Endodermal cell (in vitro differentiated cells): ENCODE measurements at regions not wholly inside any gene's neighbourhood (a gene's known extent, or its start where the extent isn't known, plus 50 kb on each side); places are given as distances from the start of the nearest gene placed in this dataset.

Experiments used
- DNase-seq: peaks from one replicate; pipeline ENCODE4 v3.0.0-alpha.2; 2017
- H3K27ac ChIP-seq: 2 replicates; pipeline ENCODE4 v1.5.1; 2013; ENCODE audit warnings: mild to moderate bottlenecking, low read depth, low read length, moderate library complexity
- H3K27me3 ChIP-seq: 2 replicates; pipeline ENCODE4 v1.6.1; 2013; ENCODE audit warnings: mild to moderate bottlenecking, low read length, moderate library complexity; ENCODE audit not compliant: insufficient read depth, control insufficient read depth, poor library complexity, severe bottlenecking
- H3K36me3 ChIP-seq: 2 replicates; pipeline ENCODE4 v1.7.0; 2013; ENCODE audit warnings: mild to moderate bottlenecking, low read length, moderate library complexity; ENCODE audit not compliant: control insufficient read depth, insufficient read depth
- H3K4me1 ChIP-seq: one replicate; pipeline ENCODE4 v1.7.0; 2013; ENCODE audit warnings: low read length; ENCODE audit not compliant: control insufficient read depth, insufficient read depth
- H3K4me3 ChIP-seq: 2 replicates; pipeline ENCODE4 v1.5.1; 2013; ENCODE audit warnings: mild to moderate bottlenecking, low read length, moderate library complexity
- H3K9ac ChIP-seq: 2 replicates; pipeline ENCODE4 v1.6.1; 2013; ENCODE audit warnings: mild to moderate bottlenecking, low read length, moderate library complexity; ENCODE audit not compliant: poor library complexity, severe bottlenecking; ENCODE audit errors: extremely low read depth
- H3K9me3 ChIP-seq: 2 replicates; pipeline ENCODE4 v1.6.1; 2013; ENCODE audit warnings: mild to moderate bottlenecking, low read length, moderate library complexity; ENCODE audit not compliant: control insufficient read depth
- H3K27ac Mint-ChIP-seq: 2 replicates; pipeline ENCODE4 v1.8.0; 2020; ENCODE audit warnings: mixed read lengths
- H3K27me3 Mint-ChIP-seq: 2 replicates; pipeline ENCODE4 v1.8.0; 2021; ENCODE audit warnings: mild to moderate bottlenecking, mixed read lengths; ENCODE audit not compliant: insufficient read depth
- H3K36me3 Mint-ChIP-seq: 2 replicates; pipeline ENCODE4 v1.8.0; 2020; ENCODE audit warnings: low read depth, mixed read lengths
- H3K4me1 Mint-ChIP-seq: 2 replicates; pipeline ENCODE4 v1.8.0; 2020; ENCODE audit warnings: mixed read lengths
- H3K4me3 Mint-ChIP-seq: 2 replicates; pipeline ENCODE4 v1.8.0; 2020; ENCODE audit warnings: mild to moderate bottlenecking, moderate library complexity, mixed read lengths
- H3K9me3 Mint-ChIP-seq: 2 replicates; pipeline ENCODE4 v1.8.0; 2020; ENCODE audit warnings: mild to moderate bottlenecking, mixed read lengths
- CTCF ChIP-seq: fragments of 200-600 bp; sonication (generic); conservative IDR thresholded peaks from 2 replicates; pipeline ENCODE4 v1.5.0; 2021; ENCODE audit warnings: antibody characterized with exemption, mild to moderate bottlenecking
- WGBS, 2 experiments: methylation state at CpG; one replicate each; pipeline versions ENCODE4 v1.1.5 to v1.1.7; 2013; ENCODE audit warnings: missing lambda C conversion rate in 2 of 2, mixed read lengths in 1 of 2; ENCODE audit not compliant: insufficient coverage in 1 of 2, insufficient read length in 1 of 2; 5-methylcytosine and 5-hydroxymethylcytosine counted together

GRCh38 chr10:130261306-130261705 is 125.1 kb downstream of the GLRX3 start:
- no peak for TF ChIP-seq CTCF

GRCh38 chr10:130261766-130262165 is 125.6 kb downstream of the GLRX3 start:
- H3K27ac Mint-ChIP-seq: no peak overlapping the region

More at GRCh38 chr10:130261306-130261705, 125.1 kb downstream of the GLRX3 start:
- peaks cover 6% of the 10 kb centered on the region for H3K9me3 ChIP-seq
- H3K36me3 Mint-ChIP-seq: no peaks in the 10 kb centered on the region
- H3K9me3 Mint-ChIP-seq: peaks cover 54% of the 10 kb centered on the region
- H3K27ac Mint-ChIP-seq: no peak overlapping the region
- no peak for DNase-seq
- H3K4me1 Mint-ChIP-seq: no peaks in the 10 kb centered on the region
- H3K36me3 ChIP-seq: no peaks in the 10 kb centered on the region
- no peak overlapping the region for H3K27ac ChIP-seq
- H3K9ac ChIP-seq: no peak overlapping the region
- H3K4me3 ChIP-seq: no peak overlapping the region
- no peaks in the 10 kb centered on the region for H3K27me3 ChIP-seq
- WGBS, 2 experiments: 78 to 80% methylated on average over 4 to 5 of the region's 5 CpGs
- H3K27me3 Mint-ChIP-seq: peaks cover 6% of the 10 kb centered on the region
- H3K4me1 ChIP-seq: no peaks in the 10 kb centered on the region
- H3K4me3 Mint-ChIP-seq: no peak overlapping the region

GRCh38 chr10:130263289-130263688 is 127.1 kb downstream of the GLRX3 start:
- Histone ChIP-seq H3K27me3 (no peaks in the 10 kb centered on the region), H3K27ac (no peak overlapping the region), H3K9ac (no peak overlapping the region), H3K4me3 (no peak overlapping the region), H3K36me3 (no peaks in the 10 kb centered on the region), H3K4me1 (no peaks in the 10 kb centered on the region), H3K9me3 (peaks cover 4% of the 10 kb centered on the region)
- Mint-ChIP-seq H3K36me3 (no peaks in the 10 kb centered on the region), H3K27me3 (peaks cover 6% of the 10 kb centered on the region), H3K4me1 (no peaks in the 10 kb centered on the region), H3K27ac (no peak overlapping the region), H3K9me3 (peaks cover 66% of the 10 kb centered on the region), H3K4me3 (no peak overlapping the region)
- WGBS, 2 experiments: 83 to 92% methylated on average over 12 of the region's 12 CpGs
- no peak for DNase-seq
- no peak for TF ChIP-seq CTCF

More at GRCh38 chr10:130261766-130262165, 125.6 kb downstream of the GLRX3 start:
- no peak overlapping the region for H3K4me3 Mint-ChIP-seq
- peaks cover 6% of the 10 kb centered on the region for H3K27me3 Mint-ChIP-seq
- Histone ChIP-seq H3K4me1 (no peaks in the 10 kb centered on the region), H3K9me3 (peaks cover 6% of the 10 kb centered on the region), H3K4me3 (no peak overlapping the region), H3K9ac (no peak overlapping the region), H3K27ac (no peak overlapping the region), H3K27me3 (no peaks in the 10 kb centered on the region), H3K36me3 (no peaks in the 10 kb centered on the region)
- H3K36me3 Mint-ChIP-seq: no peaks in the 10 kb centered on the region
- H3K9me3 Mint-ChIP-seq: peaks cover 55% of the 10 kb centered on the region
- no peaks in the 10 kb centered on the region for H3K4me1 Mint-ChIP-seq
- 90 to 94% methylated on average over 6 to 11 of the region's 11 CpGs for WGBS, 2 experiments
- DNase-seq: no peak
- no peak for TF ChIP-seq CTCF
